MG63 (cell line): ENCODE measurements at regions not wholly inside any gene's neighbourhood (a gene's known extent, or its start where the extent isn't known, plus 50 kb on each side); places are given as distances from the start of the nearest gene placed in this dataset.

Source experiments
- DNase-seq: peaks from one replicate; pipeline ENCODE4 v3.0.0-alpha.2; 2020
- H3K27me3 ChIP-seq: fragments of 250-450 bp; sonication (Bioruptor Pico); 2 replicates; pipeline ENCODE4 v1.5.1; 2020; ENCODE audit warnings: mild to moderate bottlenecking, moderate library complexity
- H3K36me3 ChIP-seq: fragments of 250-450 bp; sonication (Bioruptor Pico); 2 replicates; pipeline ENCODE4 v1.5.1; 2020; ENCODE audit warnings: mild to moderate bottlenecking, moderate library complexity
- H3K4me3 ChIP-seq: fragments of 250-450 bp; sonication (Bioruptor Pico); 2 replicates; pipeline ENCODE4 v1.5.1; 2020; ENCODE audit warnings: mild to moderate bottlenecking, moderate library complexity
- H3K9me3 ChIP-seq: fragments of 250-450 bp; sonication (Bioruptor Pico); 2 replicates; pipeline ENCODE4 v1.5.1; 2020; ENCODE audit warnings: mild to moderate bottlenecking, moderate library complexity

DNA sequence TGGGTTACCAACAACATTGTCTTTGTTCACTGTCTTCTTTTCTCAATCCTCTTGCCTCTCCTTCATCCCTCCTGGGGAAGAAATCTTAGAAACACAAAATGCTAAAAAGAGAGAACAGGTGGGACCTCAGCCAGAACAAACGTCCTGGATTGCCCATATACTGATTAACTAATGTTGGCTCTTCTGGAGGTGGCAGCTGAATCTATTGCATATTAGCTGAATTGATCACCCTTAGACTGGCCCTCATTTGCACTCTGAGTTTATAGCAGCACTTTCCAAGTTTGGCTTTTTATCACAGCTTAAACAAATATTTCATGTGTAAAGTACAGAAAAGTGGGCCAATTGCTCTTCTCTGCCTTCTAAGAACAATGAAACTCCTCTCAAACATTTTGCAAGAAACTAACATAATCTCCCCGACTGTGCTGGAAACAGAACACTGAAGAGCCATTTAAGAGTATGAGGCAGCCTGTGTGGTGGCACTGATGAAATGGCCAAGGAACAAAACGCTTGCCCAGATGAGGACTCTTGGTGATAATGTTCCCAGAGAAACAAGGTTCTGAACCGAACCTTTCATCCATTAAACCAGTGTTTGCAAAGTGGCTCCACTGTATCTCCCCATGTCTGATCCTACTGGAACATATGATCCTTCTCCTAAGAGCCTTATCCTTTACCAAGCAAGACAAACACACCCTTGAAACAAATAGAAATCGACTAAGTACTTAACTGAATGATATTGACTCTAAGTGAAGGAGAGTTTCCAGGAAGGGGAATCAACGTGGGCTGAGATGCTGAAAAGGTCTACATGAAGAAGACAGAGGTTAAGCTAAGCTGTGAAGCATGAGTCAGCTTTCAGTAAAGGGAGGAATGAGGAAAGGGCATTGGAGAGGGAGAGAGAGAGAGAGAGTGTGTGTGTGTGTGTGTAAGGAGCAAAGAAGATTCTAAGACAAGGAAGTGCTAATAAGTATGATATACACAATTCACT lies 83.2 kb upstream of the LIFR start:
- no peaks in the 10 kb centered on the region; the same call in 1 of the 2 replicates for H3K9me3 ChIP-seq
- no peaks in the 10 kb centered on the region for H3K36me3 ChIP-seq
- DNase-seq: no peak
- H3K4me3 ChIP-seq: no peak overlapping the region
- H3K27me3 ChIP-seq: 0 out of 2 replicates have a peak, but pooled peaks cover 2% of the 10 kb centered on the region

DNA sequence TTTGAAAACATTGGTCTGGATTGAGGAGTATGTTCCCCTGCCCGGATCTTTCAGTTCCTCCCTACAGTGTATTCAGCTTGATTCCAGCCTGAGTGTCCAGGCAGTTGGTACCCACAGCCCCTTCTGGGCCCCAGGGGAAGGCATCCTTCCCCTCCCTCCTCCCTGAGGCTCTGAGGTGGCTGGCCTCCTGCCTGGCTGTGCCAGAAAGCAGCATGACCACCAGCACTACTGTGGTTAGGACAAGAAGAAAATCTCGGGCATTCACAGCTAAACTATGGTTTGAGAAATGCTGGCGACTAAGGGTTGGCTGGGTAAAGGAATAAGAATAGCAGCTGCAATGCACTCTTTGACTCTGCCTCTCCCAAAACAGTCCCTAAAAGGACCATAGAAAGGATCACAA lies 84.6 kb upstream of the LIFR start:
- peak; percentile 7 for DNase-seq

GRCh38 chr5:38642189-38642911 lies 85.9 kb upstream of the LIFR start:
- Histone ChIP-seq H3K9me3 (no peaks in the 10 kb centered on the region; the same call in 1 of the 2 replicates), H3K36me3 (no peaks in the 10 kb centered on the region), H3K27me3 (no peaks in the 10 kb centered on the region), H3K4me3 (no peak overlapping the region)
- no peak for DNase-seq

More for the DNA sequence above, 84.6 kb upstream of the LIFR start:
- H3K36me3 ChIP-seq: no peaks in the 10 kb centered on the region
- no peak overlapping the region for H3K4me3 ChIP-seq
- H3K9me3 ChIP-seq: no peaks in the 10 kb centered on the region; the same call in 1 of the 2 replicates
- no peaks in the 10 kb centered on the region for H3K27me3 ChIP-seq

DNA sequence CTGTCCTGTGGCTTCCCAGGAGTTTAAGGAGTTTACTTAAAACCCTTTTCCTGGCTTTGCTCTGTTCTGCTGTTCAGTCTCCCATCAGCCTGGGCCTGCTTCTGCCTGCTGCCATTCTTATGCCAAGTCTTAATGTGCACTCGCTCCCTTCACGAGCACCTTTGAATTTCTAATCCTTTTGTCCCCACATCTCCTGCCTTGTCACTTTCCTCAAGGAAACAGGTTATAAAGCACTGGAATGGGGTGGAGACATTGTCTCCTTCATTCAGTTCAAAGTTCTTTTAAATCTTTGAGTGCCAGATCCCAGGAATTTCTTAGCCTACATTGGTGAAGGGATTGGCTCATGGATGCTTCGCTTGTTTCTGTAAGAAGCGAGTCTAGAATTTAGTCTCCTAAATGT lies 87.2 kb upstream of the LIFR start:
- H3K36me3 ChIP-seq: no peaks in the 10 kb centered on the region
- no peak for DNase-seq
- H3K9me3 ChIP-seq: no peaks in the 10 kb centered on the region; the same call in 1 of the 2 replicates
- H3K4me3 ChIP-seq: no peak overlapping the region
- H3K27me3 ChIP-seq: no peaks in the 10 kb centered on the region

GRCh38 chr5:38645508-38645907 lies 89.1 kb upstream of the LIFR start:
- Histone ChIP-seq H3K36me3 (no peaks in the 10 kb centered on the region), H3K4me3 (no peak overlapping the region), H3K27me3 (no peaks in the 10 kb centered on the region), H3K9me3 (no peaks in the 10 kb centered on the region; the same call in 1 of the 2 replicates)
- DNase-seq: no peak

GRCh38 chr5:38648703-38649291 lies 92.4 kb upstream of the LIFR start:
- H3K9me3 ChIP-seq: no peaks in the 10 kb centered on the region; the same call in 1 of the 2 replicates

GRCh38 chr5:38650540-38650939 lies 94.1 kb upstream of the LIFR start:
- peak overlapping the region; percentile 10 for H3K4me3 ChIP-seq
- H3K27me3 ChIP-seq: no peaks in the 10 kb centered on the region
- no peak for DNase-seq
- H3K9me3 ChIP-seq: no peaks in the 10 kb centered on the region
- no peaks in the 10 kb centered on the region for H3K36me3 ChIP-seq

More at GRCh38 chr5:38648703-38649291, 92.4 kb upstream of the LIFR start:
- H3K36me3 ChIP-seq: no peaks in the 10 kb centered on the region
- H3K27me3 ChIP-seq: no peaks in the 10 kb centered on the region
- no peak for DNase-seq
- H3K4me3 ChIP-seq: no peak overlapping the region

GRCh38 chr5:38650946-38651345 lies 94.5 kb upstream of the LIFR start:
- H3K4me3 ChIP-seq: peak overlapping the region; percentile 10
- no peaks in the 10 kb centered on the region for H3K9me3 ChIP-seq
- DNase-seq: no peak
- H3K36me3 ChIP-seq: no peaks in the 10 kb centered on the region
- H3K27me3 ChIP-seq: no peaks in the 10 kb centered on the region

GRCh38 chr5:38651806-38652205 lies 95.4 kb upstream of the LIFR start:
- no peaks in the 10 kb centered on the region for H3K36me3 ChIP-seq
- H3K9me3 ChIP-seq: no peaks in the 10 kb centered on the region
- no peaks in the 10 kb centered on the region for H3K27me3 ChIP-seq
- no peak for DNase-seq
- H3K4me3 ChIP-seq: no peak overlapping the region

DNA sequence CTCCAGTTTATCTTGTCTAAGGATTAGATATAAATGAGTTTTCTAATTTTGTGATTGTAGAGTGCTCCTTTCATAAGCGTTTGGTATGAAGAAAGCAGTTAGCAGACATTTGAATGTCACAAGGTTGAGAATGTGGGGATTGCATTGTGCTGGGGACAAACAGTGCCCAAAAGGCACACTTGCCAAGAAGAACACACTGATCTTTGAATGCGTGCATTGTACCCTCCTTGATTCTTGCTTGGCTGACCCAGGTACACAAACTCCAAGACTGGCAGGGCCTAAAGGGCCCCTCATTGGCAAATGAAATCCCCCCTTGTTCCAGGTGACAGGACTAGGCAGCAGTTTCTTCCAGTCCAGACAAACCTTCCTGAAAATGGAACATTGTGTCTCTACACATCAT lies 96.9 kb upstream of the LIFR start:
- H3K9me3 ChIP-seq: no peaks in the 10 kb centered on the region
- DNase-seq: no peak

GRCh38 chr5:38655691-38656090 lies 99.2 kb upstream of the LIFR start:
- H3K36me3 ChIP-seq: no peaks in the 10 kb centered on the region
- no peak overlapping the region for H3K4me3 ChIP-seq
- H3K27me3 ChIP-seq: no peaks in the 10 kb centered on the region
- no peak for DNase-seq
- H3K9me3 ChIP-seq: no peaks in the 10 kb centered on the region

More for the DNA sequence above, 96.9 kb upstream of the LIFR start:
- Histone ChIP-seq H3K4me3 (no peak overlapping the region), H3K36me3 (no peaks in the 10 kb centered on the region), H3K27me3 (no peaks in the 10 kb centered on the region)

DNA sequence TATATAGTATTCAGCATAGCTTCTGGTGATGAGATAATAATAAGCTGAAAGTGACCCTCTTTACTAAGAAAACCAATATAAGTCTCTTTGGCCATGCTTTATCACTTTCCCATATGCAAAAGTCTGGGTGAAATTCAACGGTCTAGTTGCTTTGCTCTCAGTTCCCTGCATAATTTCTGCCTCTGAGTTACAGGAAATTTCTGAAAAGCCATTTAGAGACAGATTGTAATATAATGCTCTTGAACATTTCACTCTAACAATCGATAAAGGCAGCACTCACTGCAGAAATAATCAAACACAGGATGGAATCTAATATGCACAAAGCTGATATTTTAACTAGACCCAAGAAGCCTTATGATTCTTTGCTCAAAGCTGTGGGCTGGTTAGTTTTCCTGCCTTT lies 100.1 kb upstream of the LIFR start:
- no peak overlapping the region for H3K4me3 ChIP-seq
- H3K36me3 ChIP-seq: no peaks in the 10 kb centered on the region
- DNase-seq: no peak
- no peaks in the 10 kb centered on the region for H3K27me3 ChIP-seq
- no peaks in the 10 kb centered on the region for H3K9me3 ChIP-seq

DNA sequence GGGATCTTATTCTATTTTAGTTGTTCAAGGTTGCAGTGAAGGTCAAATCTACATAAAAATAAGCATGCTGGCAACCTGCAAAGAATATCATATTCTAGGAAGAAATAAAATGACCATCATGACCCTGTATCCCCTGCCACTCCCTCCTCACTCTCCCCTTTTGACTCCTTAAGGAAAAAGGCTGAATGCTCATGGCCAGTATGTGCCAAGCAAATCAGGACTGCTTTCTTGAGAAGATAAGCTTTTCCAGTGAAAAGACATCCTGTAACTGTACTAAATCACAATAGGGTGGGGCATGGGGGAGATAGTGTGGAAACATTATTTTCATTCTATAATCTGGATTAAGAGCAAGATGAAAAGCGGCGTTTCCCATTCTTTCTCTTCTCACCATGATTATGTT lies 100.6 kb upstream of the LIFR start:
- no peak for DNase-seq
- H3K36me3 ChIP-seq: no peaks in the 10 kb centered on the region

DNA sequence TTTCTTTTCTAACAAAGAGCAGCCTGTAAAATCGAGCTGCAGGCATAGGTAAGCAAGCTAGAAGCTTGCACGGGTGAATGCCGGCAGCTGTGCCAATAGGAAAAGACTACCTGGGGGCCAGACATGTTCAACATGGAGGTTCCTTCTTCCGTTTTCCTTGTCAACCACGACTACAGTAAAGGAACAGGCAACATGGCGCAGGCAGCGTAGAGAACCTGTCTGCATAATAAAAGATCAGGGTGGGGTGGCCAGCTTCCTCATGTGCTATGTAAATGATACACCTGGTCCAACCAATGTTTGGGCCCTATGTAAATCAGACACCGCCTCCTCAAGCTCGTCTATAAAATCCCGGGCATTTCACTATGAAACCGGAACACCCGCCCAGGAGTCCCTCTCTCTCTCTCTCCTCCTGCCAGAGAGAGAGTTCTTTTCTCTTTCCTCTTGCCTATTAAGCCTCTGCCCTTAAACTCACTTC lies 103.8 kb upstream of the LIFR start:
- Histone ChIP-seq H3K27me3 (no peaks in the 10 kb centered on the region), H3K4me3 (peak overlapping the region; percentile 37), H3K9me3 (no peaks in the 10 kb centered on the region), H3K36me3 (no peaks in the 10 kb centered on the region)
- peak; percentile 78 for DNase-seq

More for the DNA sequence above, 100.6 kb upstream of the LIFR start:
- Histone ChIP-seq H3K27me3 (no peaks in the 10 kb centered on the region), H3K4me3 (no peak overlapping the region), H3K9me3 (no peaks in the 10 kb centered on the region)

GRCh38 chr5:38662090-38662489 lies 105.6 kb upstream of the LIFR start:
- DNase-seq: no peak
- Histone ChIP-seq H3K4me3 (no peak overlapping the region), H3K36me3 (no peaks in the 10 kb centered on the region), H3K27me3 (no peaks in the 10 kb centered on the region), H3K9me3 (no peaks in the 10 kb centered on the region)

GRCh38 chr5:38663249-38663648 lies 106.8 kb upstream of the LIFR start:
- Histone ChIP-seq H3K36me3 (no peaks in the 10 kb centered on the region), H3K9me3 (no peaks in the 10 kb centered on the region), H3K27me3 (no peaks in the 10 kb centered on the region), H3K4me3 (no peak overlapping the region)
- DNase-seq: no peak
